AG08396 (cell line): ENCODE measurements at regions not wholly inside any gene's neighbourhood (a gene's known extent, or its start where the extent isn't known, plus 50 kb on each side); places are given as distances from the start of the nearest gene placed in this dataset.

ENCODE experiments used
- DNase-seq: peaks from one replicate; pipeline ENCODE4 v3.0.0; 2012; ENCODE audit warnings: low spot score, mixed read lengths

GRCh38 chr7:84821671-84822534, 365.0 kb downstream of the SEMA3D start:
- no peak for DNase-seq

GRCh38 chr7:84820481-84820880, 366.4 kb downstream of the SEMA3D start:
- DNase-seq: no peak

- DNase-seq: no peak
Measured at GRCh38 chr7:84817016-84817415, 369.8 kb downstream of the SEMA3D start.

- DNase-seq: no peak
Measured at GRCh38 chr7:84813376-84813775, 373.5 kb downstream of the SEMA3D start.

- DNase-seq: no peak
Measured at GRCh38 chr7:84812021-84812420, 374.8 kb downstream of the SEMA3D start.

- DNase-seq: no peak
Measured at GRCh38 chr7:84811362-84811761, 375.5 kb downstream of the SEMA3D start.

- DNase-seq: no peak
Measured at GRCh38 chr7:84809877-84810276, 377.0 kb downstream of the SEMA3D start.

GRCh38 chr7:84803979-84804378, 382.9 kb downstream of the SEMA3D start:
- no peak for DNase-seq

- DNase-seq: no peak
Measured at GRCh38 chr7:84801396-84801795, 385.5 kb downstream of the SEMA3D start.

- DNase-seq: no peak
Measured at GRCh38 chr7:84800846-84801245, 386.0 kb downstream of the SEMA3D start.

GRCh38 chr7:84799106-84799505, 387.8 kb downstream of the SEMA3D start:
- no peak for DNase-seq

GRCh38 chr7:84792231-84792893, 394.5 kb downstream of the SEMA3D start:
- DNase-seq: no peak

GRCh38 chr7:84790882-84791281, 396.0 kb downstream of the SEMA3D start:
- DNase-seq: no peak

- no peak for DNase-seq
Measured at GRCh38 chr7:84786073-84786472, 400.8 kb downstream of the SEMA3D start.

- no peak for DNase-seq
Measured at GRCh38 chr7:84784450-84784849, 402.4 kb downstream of the SEMA3D start.

GRCh38 chr7:84783141-84783778, 403.6 kb downstream of the SEMA3D start:
- no peak for DNase-seq

GRCh38 chr7:84781838-84782237, 405.0 kb downstream of the SEMA3D start:
- no peak for DNase-seq

GRCh38 chr7:84780158-84781124, 406.4 kb downstream of the SEMA3D start:
- DNase-seq: no peak

GRCh38 chr7:84757761-84758160, 429.1 kb downstream of the SEMA3D start:
- DNase-seq: no peak

GRCh38 chr7:84746353-84746752, 440.5 kb downstream of the SEMA3D start:
- peak; percentile 5 for DNase-seq

- DNase-seq: peak; percentile 10
Measured at GRCh38 chr7:84744385-84744784, 442.5 kb downstream of the SEMA3D start.
